22Rv1 (cell line): ENCODE measurements at regions not wholly inside any gene's neighbourhood (a gene's known extent, or its start where the extent isn't known, plus 50 kb on each side); places are given as distances from the start of the nearest gene placed in this dataset.
"Not testable (repeated sequence)": the region's sequence is repeated elsewhere in the genome, so short reads cannot be mapped to it uniquely, and the experiment has no call there.

Experiments used
- H3K27ac ChIP-seq: fragments of 450-650 bp; 2 replicates; pipeline ENCODE4 v1.5.1; 2017

DNA sequence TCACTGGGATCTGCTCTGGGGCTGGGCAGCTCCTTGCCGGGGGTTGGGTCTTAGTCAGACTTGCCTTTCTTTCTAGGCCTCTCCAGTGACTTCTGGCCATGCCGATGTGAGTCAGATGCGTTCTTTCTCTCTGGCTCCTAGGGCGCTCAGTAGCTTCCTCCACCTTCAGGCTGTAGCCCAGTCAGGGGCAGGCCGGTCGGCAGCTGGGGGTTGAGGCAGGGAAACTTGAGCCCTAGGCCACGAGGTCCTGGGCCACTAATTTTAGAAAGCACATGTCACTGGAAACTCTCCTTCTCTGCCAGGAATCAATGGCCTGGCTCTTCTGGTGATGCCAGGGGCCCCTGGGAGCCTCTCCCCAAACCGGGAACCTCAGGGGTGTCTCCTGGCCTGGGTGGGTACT, 192.4 kb upstream of the TP53TG3 start:
- not testable (repeated sequence) for H3K27ac ChIP-seq

DNA sequence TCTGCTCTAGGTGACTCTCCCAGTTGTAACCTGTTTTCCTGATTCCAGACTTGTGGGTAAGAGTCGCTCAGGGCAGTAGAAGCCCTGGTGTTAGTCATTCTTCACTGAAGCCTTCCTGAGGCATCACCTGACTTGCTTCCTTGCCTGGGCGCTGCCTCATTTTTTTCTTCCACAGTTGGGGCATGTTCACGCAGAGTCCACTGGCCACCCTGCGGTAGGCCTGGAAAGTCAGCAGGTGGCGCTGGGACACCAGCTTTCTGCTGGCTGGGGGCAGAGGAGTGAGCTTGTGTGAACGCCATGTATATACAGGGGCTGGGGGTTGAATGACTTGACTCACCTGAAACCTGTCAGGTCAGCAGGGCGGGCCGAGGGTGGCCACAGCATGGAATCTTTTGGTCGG, 189.3 kb upstream of the TP53TG3 start:
- H3K27ac ChIP-seq = not testable (repeated sequence)

DNA sequence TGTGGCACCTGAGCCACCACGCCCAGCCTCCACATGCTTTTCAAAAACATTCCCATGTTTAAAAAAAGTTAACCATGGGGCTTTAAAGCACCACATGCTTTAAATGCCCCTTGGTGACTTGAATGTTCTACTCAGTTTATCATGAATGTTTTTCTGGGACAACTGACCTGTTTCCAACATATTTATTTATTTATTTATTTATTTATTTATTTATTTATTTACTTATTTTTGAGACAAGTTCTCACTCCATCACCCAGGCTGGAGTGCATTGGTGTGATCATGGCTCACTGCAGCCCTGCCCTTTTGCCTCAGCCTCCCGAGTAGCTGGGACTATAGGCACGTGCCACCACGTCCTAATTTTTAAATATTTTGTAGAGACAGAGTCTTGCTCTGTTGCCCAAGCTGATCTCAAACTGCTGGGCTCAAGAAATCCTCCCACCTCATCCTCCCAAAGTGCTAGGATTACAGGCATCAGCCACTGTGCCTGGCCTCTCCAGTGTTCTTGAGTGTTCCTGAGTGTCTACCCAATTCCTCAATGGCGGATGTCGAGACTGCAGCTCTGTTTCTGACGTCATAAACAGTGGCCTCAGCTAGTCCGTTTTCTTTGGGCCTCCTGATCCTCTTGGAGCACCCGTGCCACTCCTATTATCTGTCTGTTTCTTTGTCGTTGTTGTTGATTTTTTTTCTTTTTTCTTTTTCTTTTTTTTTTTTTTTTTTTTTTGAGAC, 185.7 kb upstream of the TP53TG3 start:
- H3K27ac ChIP-seq = not testable (repeated sequence)

DNA sequence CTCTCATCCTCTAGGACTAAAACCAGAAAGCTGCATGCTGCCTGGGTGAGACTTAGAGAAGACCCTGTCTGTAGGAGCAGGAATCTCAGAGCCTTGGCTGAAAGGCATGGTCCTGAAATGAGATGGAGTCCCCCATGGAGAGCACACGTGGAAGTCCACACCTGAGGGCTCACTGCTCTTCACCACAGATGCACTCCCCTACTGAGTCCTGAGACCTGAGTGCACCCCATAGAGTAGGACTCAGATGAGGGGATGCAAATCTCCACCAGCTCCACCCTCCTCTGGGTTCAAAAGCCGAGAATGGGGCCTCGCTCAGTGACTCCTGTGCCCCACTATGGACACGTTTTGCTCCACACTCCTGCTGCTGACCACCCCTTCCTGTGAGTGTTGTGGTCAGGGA, 171.4 kb upstream of the TP53TG3 start:
- H3K27ac ChIP-seq = not testable (repeated sequence)

DNA sequence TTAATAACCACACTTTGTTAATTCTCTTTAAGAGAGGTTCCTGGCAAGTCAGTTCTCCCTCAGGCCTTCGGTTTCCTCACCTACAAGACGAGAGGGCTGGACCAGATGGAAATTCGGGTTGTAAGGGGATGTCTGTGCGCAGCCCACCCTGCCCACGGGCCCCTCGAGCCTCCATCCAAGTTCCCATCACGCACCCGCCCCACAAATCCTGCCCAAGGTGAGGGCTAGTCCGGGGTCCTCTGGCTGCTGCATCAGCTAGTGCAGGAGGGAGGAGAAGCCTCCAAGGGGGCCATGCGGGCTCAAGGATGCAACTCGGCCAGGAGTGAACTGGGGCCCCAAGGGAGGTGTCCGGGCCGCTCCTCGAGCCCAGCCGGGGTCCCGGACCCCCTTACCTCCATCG, 169.6 kb upstream of the TP53TG3 start:
- H3K27ac ChIP-seq = not testable (repeated sequence)

DNA sequence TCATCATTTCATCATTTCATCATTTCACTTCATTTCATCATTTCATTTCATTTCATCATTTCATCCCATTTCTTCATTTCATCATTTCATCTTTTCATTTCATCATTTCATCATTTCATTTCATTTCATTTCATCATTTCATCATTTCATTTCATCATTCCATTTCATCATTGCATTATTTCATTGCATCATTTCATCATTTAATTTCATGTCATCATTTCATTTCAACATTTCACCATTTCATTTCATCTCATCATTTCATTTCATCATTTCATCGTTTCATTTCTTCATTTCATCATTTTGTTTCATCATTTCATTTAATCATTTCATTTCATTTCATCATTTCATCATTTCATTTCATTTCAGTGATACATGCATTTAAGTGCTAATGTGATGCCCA, 166.9 kb upstream of the TP53TG3 start:
- not testable (repeated sequence) for H3K27ac ChIP-seq

DNA sequence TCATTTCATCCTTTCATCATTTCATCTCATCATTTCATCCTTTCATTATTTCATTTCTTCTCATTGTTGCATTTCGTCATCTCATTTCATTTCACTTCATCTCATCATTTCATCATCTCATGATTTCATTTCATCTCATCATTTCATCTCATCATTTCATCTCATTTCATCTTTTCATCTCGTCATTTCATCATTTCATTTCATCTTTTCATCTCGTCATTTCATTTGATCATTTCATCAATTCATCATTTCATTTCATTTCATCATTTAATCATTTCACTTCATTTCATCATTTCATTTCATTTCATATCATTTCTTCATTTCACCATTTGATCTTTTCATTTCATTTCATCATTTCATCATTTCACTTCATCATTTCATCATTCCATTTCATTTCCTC, 131.3 kb upstream of the TP53TG3 start:
- not testable (repeated sequence) for H3K27ac ChIP-seq

DNA sequence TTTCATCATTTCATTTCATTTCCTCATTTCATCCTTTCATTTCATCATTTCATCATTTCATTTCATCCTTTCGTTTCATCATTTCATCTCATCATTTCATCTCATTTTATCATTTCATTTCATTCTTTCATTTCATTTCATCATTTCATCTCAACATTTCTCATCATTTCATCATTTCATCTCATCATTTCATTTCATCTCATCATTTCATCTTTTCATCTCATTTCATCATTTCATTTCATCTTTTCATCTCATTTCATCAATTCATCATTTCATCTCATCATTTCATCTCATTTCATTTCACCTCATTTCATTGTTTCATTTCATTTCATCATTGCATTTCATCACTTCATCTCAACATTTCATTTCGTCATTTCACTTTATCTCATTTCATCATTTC, 129.7 kb upstream of the TP53TG3 start:
- not testable (repeated sequence) for H3K27ac ChIP-seq
